HG02981 (cell line): ENCODE measurements at regions not wholly inside any gene's neighbourhood (a gene's known extent, or its start where the extent isn't known, plus 50 kb on each side); places are given as distances from the start of the nearest gene placed in this dataset.

Experiments
- ATAC-seq: cut with Tn5 transposase; IDR thresholded peaks from one replicate; pipeline ENCODE4 v1.9.1; 2021; ENCODE audit warnings: mild to moderate bottlenecking, moderate library complexity; ENCODE audit not compliant: unreplicated experiment

GRCh38 chr1:194252199-194252598, 1065.8 kb upstream of the B3GALT2 start:
- no peak for ATAC-seq

- no peak for ATAC-seq
Observed at GRCh38 chr1:194241215-194241614, 1054.8 kb upstream of the B3GALT2 start.

GRCh38 chr1:194233069-194233468, 1046.7 kb upstream of the B3GALT2 start:
- ATAC-seq, result no peak

- no peak for ATAC-seq
Observed at GRCh38 chr1:194230351-194231144, 1044.1 kb upstream of the B3GALT2 start.

GRCh38 chr1:194228427-194228826, 1042.0 kb upstream of the B3GALT2 start:
- ATAC-seq, result no peak

GRCh38 chr1:194227161-194227560, 1040.7 kb upstream of the B3GALT2 start:
- ATAC-seq, result no peak

GRCh38 chr1:194225821-194226220, 1039.4 kb upstream of the B3GALT2 start:
- peak; percentile 98 for ATAC-seq

- no peak for ATAC-seq
Observed at GRCh38 chr1:194223596-194223995, 1037.2 kb upstream of the B3GALT2 start.

GRCh38 chr1:194215448-194215847, 1029.0 kb upstream of the B3GALT2 start:
- ATAC-seq, result no peak

GRCh38 chr1:194214735-194215134, 1028.3 kb upstream of the B3GALT2 start:
- no peak for ATAC-seq

- ATAC-seq, result no peak
Observed at GRCh38 chr1:194209920-194210319, 1023.5 kb upstream of the B3GALT2 start.

GRCh38 chr1:194208674-194209073, 1022.3 kb upstream of the B3GALT2 start:
- no peak for ATAC-seq

GRCh38 chr1:194196562-194196961, 1010.1 kb upstream of the B3GALT2 start:
- ATAC-seq, result no peak

GRCh38 chr1:194194724-194195123, 1008.3 kb upstream of the B3GALT2 start:
- ATAC-seq, result no peak

GRCh38 chr1:194184974-194185373, 998.6 kb upstream of the B3GALT2 start:
- no peak for ATAC-seq

GRCh38 chr1:194184425-194184824, 998.0 kb upstream of the B3GALT2 start:
- ATAC-seq, result no peak

GRCh38 chr1:194181845-194182244, 995.4 kb upstream of the B3GALT2 start:
- no peak for ATAC-seq

- ATAC-seq, result no peak
Observed at GRCh38 chr1:194176212-194176611, 989.8 kb upstream of the B3GALT2 start.

GRCh38 chr1:194175251-194175650, 988.8 kb upstream of the B3GALT2 start:
- ATAC-seq, result no peak

- ATAC-seq, result no peak
Observed at GRCh38 chr1:194174528-194174927, 988.1 kb upstream of the B3GALT2 start.

- ATAC-seq, result no peak
Observed at GRCh38 chr1:194171596-194171995, 985.2 kb upstream of the B3GALT2 start.

- no peak for ATAC-seq
Observed at GRCh38 chr1:194167956-194168640, 981.7 kb upstream of the B3GALT2 start.
